ENCODE measurements at regions not wholly inside any gene's neighbourhood (a gene's known extent, or its start where the extent isn't known, plus 50 kb on each side); places are given as distances from the start of the nearest gene placed in this dataset.

DNA sequence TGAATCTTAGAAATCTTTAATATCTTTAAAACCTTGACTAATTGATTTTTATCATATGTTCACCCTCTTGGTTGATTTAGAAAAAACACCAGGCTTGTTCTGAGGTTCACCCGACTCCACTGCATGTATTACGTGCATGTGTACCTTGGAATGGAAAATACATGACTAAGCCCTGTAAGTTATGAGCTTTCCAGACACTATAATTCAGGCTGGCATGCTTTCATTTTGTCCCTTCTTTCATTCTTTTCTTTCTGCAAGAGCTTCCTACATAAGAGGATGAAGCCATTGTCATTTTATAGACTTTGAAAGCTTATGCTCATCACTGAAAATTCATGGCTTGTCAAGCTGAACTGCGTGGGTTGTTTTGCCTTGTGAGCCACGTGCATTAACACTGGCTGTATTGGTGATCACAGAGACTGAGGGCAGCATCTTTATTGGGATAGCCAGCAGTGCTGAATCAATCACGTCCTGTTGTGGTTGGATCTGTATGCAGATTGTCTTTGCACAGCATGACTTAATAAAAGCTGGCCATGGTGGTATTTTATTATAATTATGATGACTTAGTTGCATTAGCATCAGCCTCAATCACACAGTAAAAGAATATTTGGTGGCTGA is 141.9 kb downstream of the SLIT2 start:
- H3K4me1 Mint-ChIP-seq, result peaks cover 2% of the 10 kb centered on the region
- H3K27me3 Mint-ChIP-seq, result peaks cover 10% of the 10 kb centered on the region
- no peak for ATAC-seq
- H3K36me3 Mint-ChIP-seq (ENCODE audit: low read depth), result no peaks in the 10 kb centered on the region
- no peak for DNase-seq
- H3K4me3 Mint-ChIP-seq, result no peak overlapping the region
- no peaks in the 10 kb centered on the region for H3K9me3 ChIP-seq (ENCODE audit: control insufficient read depth, low read length, poor library complexity, severe bottlenecking)
- H3K27ac Mint-ChIP-seq, result no peak overlapping the region

DNA sequence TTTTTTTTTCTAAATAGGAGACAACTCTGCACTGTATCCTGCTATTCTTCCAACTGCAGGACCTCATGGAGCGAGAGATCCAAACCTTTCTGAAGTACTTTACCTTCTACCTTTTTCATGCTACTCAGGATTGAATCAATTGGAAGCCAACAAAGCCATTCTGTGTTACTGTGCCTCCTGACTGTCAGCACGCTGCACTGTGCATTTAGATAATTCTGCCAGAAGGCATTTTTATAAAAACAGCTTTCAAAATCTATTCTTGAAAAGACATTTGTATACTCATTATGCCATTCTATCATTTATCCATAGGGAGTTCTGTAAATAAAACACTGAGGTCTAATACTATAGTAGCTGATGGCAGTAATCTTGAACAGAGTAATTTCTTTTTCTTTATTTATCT is 142.8 kb downstream of the SLIT2 start:
- no peak for ATAC-seq
- peaks cover 2% of the 10 kb centered on the region for H3K4me1 Mint-ChIP-seq

DNA sequence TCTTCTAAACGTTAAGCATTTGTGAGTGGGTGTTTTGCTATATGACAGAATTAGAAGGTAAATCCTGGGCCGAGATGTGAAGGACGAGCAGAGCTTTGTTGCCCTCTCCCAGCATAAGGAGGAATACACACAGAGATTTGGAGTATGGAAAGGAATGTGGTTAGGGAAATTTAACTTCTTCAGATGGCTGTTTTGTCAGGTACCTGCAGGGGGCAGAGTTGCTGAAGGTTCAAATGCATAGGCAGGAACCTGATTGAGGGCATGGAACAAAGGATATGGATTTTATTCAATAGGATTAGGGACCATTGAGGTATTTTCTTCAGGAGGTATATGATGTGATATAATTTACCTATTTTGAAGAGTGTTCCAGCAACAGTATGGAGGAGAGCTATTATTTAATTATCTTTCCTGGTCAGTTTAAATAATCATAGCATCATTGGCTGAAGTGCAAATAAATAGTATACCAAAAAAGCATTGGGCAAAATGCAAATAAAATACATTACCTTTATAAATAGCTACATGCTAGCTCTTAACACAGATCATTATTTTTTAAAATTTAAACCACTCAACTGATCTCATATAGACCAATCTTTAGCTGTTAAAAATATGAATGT is 143.6 kb downstream of the SLIT2 start:
- Mint-ChIP-seq H3K27ac (no peak overlapping the region), H3K4me1 (peaks cover 2% of the 10 kb centered on the region), H3K36me3 (ENCODE audit: low read depth) (no peaks in the 10 kb centered on the region), H3K4me3 (no peak overlapping the region), H3K27me3 (peaks cover 21% of the 10 kb centered on the region)
- peak in 1 of 3 donors; percentile 5 for DNase-seq
- no peaks in the 10 kb centered on the region for H3K9me3 ChIP-seq (ENCODE audit: control insufficient read depth, low read length, poor library complexity, severe bottlenecking)
- ATAC-seq, result no peak

More for the DNA sequence above, 142.8 kb downstream of the SLIT2 start:
- Mint-ChIP-seq H3K27ac (no peak overlapping the region), H3K36me3 (ENCODE audit: low read depth) (no peaks in the 10 kb centered on the region), H3K4me3 (no peak overlapping the region), H3K27me3 (peaks cover 13% of the 10 kb centered on the region)
- no peaks in the 10 kb centered on the region for H3K9me3 ChIP-seq (ENCODE audit: control insufficient read depth, low read length, poor library complexity, severe bottlenecking)
- DNase-seq, result no peak

DNA sequence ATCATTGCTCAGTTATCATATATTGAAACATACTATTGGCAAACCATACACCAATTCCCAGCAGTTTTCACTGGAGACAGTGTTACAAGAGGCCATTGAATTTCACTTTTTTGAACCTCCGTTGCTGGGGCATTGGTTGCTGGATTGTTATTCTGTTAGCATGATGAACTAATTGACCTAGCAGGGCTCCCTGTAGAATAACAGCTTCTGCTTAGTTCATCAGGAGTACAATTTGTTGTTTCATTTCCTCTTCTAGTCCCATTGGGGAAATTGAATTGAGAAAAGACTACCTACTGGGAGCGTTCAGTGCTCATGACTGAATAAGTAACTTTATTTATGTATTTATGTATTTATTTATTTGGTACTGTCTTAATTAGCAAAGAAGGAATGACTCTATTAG is 151.6 kb downstream of the SLIT2 start:
- no peak overlapping the region for H3K4me3 Mint-ChIP-seq
- H3K36me3 Mint-ChIP-seq (ENCODE audit: low read depth), result no peaks in the 10 kb centered on the region
- no peak for DNase-seq
- no peaks in the 10 kb centered on the region for H3K9me3 ChIP-seq (ENCODE audit: control insufficient read depth, low read length, poor library complexity, severe bottlenecking)
- H3K27ac Mint-ChIP-seq, result no peak overlapping the region
- no peaks in the 10 kb centered on the region for H3K4me1 Mint-ChIP-seq
- no peak for ATAC-seq
- peaks cover 17% of the 10 kb centered on the region for H3K27me3 Mint-ChIP-seq

DNA sequence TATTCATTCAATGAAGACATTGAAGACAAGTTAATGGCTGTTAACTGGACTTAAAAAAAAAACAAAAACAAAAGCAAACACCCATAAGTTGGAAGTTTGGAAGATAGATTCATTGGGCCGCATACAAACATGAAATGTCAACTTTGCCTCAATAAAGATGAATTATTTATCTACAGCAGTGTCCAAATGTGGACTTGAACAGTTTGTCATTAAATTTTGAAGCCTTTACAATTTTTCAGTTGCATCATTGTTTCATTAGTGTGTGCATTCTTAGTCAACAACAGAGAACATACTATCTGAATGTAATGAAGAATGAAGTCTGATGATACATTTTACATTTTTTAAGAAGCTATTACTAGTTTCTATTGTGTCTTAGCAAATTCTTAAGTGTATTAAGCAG is 152.1 kb downstream of the SLIT2 start:
- no peak for ATAC-seq
- Mint-ChIP-seq H3K27me3 (peaks cover 17% of the 10 kb centered on the region), H3K4me3 (no peak overlapping the region), H3K27ac (no peak overlapping the region), H3K4me1 (no peaks in the 10 kb centered on the region), H3K36me3 (ENCODE audit: low read depth) (no peaks in the 10 kb centered on the region)
- no peaks in the 10 kb centered on the region for H3K9me3 ChIP-seq (ENCODE audit: control insufficient read depth, low read length, poor library complexity, severe bottlenecking)
- no peak for DNase-seq

DNA sequence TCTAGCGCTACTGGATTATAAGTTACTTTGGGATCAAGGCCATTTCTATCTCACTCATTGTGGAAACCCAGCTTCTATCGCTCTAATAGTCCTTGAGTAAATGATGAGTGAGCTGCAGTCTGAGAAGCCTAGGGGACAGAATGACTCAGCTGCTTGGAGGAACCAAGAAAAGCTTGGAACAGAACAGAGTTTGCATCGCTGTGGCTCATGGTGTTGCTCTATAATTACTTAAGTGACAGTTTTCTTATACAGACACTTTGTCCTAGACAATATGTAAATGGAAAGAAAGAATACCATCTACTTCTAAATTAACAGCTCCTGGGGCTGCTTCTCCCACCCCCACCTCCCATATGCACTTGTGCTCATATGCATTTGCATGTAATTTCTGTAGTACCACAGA is 156.9 kb downstream of the SLIT2 start:
- Mint-ChIP-seq H3K27ac (no peak overlapping the region), H3K36me3 (ENCODE audit: low read depth) (no peaks in the 10 kb centered on the region), H3K27me3 (peaks cover 8% of the 10 kb centered on the region), H3K4me3 (no peak overlapping the region), H3K4me1 (no peaks in the 10 kb centered on the region)
- ATAC-seq (no peak), DNase-seq (no peak)
- H3K9me3 ChIP-seq (ENCODE audit: control insufficient read depth, low read length, poor library complexity, severe bottlenecking), result no peaks in the 10 kb centered on the region

DNA sequence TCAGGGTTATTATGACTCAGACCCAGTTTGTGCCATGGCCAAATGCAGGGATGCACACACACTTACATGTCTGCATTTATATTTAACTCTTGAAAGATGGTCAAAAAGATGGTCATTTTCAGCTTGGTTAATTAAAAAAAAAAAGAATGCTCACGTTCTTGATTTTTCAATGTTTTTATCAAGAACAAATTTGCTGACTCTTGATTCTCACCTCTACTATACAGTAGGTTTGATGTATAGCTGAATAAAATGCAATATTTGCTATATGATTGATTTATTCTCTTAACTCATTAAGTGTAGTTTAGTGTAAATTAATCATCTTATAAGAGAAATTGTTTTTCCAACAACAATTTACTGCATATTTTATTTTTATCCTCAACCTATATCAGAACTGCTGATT is 160.4 kb downstream of the SLIT2 start:
- DNase-seq (no peak), ATAC-seq (no peak)
- Mint-ChIP-seq H3K4me3 (no peak overlapping the region), H3K27me3 (peaks cover 14% of the 10 kb centered on the region), H3K36me3 (ENCODE audit: low read depth) (no peaks in the 10 kb centered on the region), H3K4me1 (no peaks in the 10 kb centered on the region), H3K27ac (no peak overlapping the region)
- H3K9me3 ChIP-seq (ENCODE audit: control insufficient read depth, low read length, poor library complexity, severe bottlenecking), result no peaks in the 10 kb centered on the region

DNA sequence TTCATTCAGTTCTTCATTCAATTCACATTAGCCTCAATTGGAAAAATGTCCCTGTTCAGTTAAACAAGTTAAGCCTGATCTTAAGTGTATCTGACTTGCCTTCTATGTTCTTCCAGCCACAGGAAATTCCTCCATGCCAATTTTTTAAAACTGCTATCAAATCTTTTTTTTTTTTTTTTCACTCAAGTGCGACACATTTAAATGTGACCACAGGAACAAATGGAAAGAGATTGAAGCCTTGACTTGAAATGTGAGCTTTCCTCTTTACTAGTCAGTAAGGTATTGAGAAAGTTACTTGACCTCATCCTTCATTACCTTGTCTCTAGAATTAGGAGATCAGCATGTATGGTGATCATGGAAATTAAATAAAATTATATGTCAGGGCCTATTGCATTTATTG is 165.1 kb downstream of the SLIT2 start:
- ATAC-seq (no peak), DNase-seq (no peak)
- H3K36me3 Mint-ChIP-seq (ENCODE audit: low read depth), result no peaks in the 10 kb centered on the region
- no peak overlapping the region for H3K4me3 Mint-ChIP-seq
- peaks cover 12% of the 10 kb centered on the region for H3K27me3 Mint-ChIP-seq
- H3K9me3 ChIP-seq (ENCODE audit: control insufficient read depth, low read length, poor library complexity, severe bottlenecking), result no peaks in the 10 kb centered on the region
- H3K4me1 Mint-ChIP-seq, result peaks cover 5% of the 10 kb centered on the region
- peak overlapping the region; percentile 21 for H3K27ac Mint-ChIP-seq

DNA sequence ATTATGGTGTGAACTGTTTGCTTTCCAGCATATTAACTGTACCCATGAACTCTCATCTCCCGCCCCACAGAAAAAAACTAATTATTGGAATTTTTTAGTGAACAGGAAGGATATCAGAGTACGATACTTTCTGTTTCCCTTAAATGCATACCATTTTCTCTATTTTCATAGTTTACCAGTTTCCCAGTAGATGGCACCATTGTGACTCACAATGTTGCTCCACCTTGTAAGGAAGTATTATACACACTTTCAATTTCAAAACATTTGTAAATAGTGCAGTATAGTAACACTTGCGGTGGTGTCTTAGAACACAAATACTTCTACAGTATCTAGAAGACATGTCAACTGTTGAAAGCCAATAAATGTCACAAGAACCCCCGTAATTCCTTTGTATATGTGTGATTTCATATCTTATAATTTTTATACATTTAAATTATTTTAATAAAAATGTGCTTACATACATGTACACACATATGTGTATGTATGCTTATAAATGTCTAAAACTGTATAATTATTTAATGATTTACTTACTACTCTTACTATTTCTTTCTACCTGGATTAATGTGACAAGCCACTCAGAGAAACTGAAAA is 167.3 kb downstream of the SLIT2 start:
- Mint-ChIP-seq H3K4me1 (peaks cover 8% of the 10 kb centered on the region), H3K27me3 (peaks cover 17% of the 10 kb centered on the region), H3K27ac (peak overlapping the region; percentile 27), H3K36me3 (ENCODE audit: low read depth) (no peaks in the 10 kb centered on the region), H3K4me3 (peak overlapping the region; percentile 52)
- no peaks in the 10 kb centered on the region for H3K9me3 ChIP-seq (ENCODE audit: control insufficient read depth, low read length, poor library complexity, severe bottlenecking)
- no peak for DNase-seq
- ATAC-seq, result peak; percentile 86

DNA sequence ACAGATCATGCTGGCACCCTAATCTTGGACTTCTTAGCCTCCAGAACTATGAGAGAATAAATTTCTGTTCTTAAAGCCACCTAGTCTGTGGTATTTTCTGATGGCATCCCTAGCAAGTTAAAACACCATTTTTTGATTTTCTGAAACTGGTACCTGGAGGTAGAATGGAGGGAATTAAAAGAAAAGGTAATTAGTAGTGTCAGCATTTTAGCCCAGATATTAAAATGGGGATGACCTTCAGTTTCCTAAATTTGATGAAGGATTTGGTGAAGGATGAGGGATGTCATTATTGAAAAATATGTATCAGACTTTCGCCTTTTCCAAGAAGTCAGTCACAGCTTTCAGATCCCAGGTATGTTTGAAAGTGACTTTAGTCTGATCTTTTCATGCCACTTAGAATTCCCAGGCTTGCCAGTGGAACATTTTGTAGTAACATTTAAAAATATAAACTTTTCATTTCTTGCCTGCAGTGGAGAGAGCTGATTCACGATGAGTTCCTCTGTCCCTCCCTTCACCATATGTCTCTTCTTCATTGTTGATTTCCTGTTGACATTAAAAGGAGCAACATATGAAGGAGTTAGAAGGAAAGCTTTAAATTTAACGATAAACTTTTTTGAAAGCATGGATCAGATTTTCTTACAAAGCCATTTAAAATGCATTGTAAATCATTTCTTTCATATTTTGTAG is 169.4 kb downstream of the SLIT2 start:
- no peaks in the 10 kb centered on the region for H3K9me3 ChIP-seq (ENCODE audit: control insufficient read depth, low read length, poor library complexity, severe bottlenecking)
- ATAC-seq, result no peak
- H3K27ac Mint-ChIP-seq, result no peak overlapping the region
- H3K4me3 Mint-ChIP-seq, result no peak overlapping the region
- H3K4me1 Mint-ChIP-seq, result peaks cover 8% of the 10 kb centered on the region
- DNase-seq, result no peak
- peaks cover 15% of the 10 kb centered on the region for H3K27me3 Mint-ChIP-seq
- H3K36me3 Mint-ChIP-seq (ENCODE audit: low read depth), result no peaks in the 10 kb centered on the region

DNA sequence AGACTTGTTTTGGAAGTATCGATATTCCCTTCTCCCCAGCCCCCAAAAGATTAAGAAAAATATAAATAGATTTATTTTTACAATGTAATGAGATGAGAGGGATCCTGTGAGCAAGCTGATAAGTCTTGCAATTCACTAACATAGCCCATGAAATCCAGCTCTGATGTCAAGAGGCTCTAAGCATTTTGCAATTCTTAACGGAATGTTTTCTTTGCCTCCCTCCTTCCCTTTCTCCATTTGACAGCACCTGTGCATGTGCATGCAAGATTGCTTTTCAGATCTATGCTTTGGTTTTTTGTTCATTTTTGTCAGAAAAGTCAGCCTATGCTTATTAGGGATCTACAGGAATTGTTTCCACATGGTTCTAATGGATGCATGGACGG is 169.9 kb downstream of the SLIT2 start:
- no peak for ATAC-seq
- peaks cover 20% of the 10 kb centered on the region for H3K27me3 Mint-ChIP-seq

DNA sequence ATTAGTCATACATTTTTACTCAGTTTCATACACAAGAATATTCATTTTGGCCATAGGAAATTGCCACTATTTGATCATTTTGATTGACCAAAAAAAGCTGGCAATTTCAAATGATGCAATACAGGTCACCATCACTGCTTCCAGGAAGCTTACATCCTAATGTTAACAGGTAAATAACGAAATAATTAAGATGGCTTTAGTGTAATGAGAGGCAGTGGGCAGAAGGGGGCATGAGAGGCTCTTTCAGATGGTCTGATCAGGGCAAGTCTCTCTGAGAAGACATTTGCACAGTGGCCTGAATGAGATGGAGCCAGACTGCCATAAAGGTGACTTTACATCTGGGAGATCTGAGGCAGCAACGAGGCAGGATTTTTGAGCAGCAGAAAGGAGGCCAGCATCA is 170.7 kb downstream of the SLIT2 start:
- Mint-ChIP-seq H3K4me1 (peaks cover 8% of the 10 kb centered on the region), H3K27ac (no peak overlapping the region), H3K27me3 (peaks cover 21% of the 10 kb centered on the region), H3K4me3 (no peak overlapping the region), H3K36me3 (ENCODE audit: low read depth) (peaks cover 2% of the 10 kb centered on the region)
- peak; percentile 73 for ATAC-seq
- H3K9me3 ChIP-seq (ENCODE audit: control insufficient read depth, low read length, poor library complexity, severe bottlenecking), result no peaks in the 10 kb centered on the region
- DNase-seq, result peak in 1 of 3 donors; percentile 14

More for the DNA sequence above, 169.9 kb downstream of the SLIT2 start:
- Mint-ChIP-seq H3K4me3 (no peak overlapping the region), H3K4me1 (peaks cover 8% of the 10 kb centered on the region), H3K36me3 (ENCODE audit: low read depth) (peaks cover 2% of the 10 kb centered on the region), H3K27ac (no peak overlapping the region)
- no peaks in the 10 kb centered on the region for H3K9me3 ChIP-seq (ENCODE audit: control insufficient read depth, low read length, poor library complexity, severe bottlenecking)
- no peak for DNase-seq

DNA sequence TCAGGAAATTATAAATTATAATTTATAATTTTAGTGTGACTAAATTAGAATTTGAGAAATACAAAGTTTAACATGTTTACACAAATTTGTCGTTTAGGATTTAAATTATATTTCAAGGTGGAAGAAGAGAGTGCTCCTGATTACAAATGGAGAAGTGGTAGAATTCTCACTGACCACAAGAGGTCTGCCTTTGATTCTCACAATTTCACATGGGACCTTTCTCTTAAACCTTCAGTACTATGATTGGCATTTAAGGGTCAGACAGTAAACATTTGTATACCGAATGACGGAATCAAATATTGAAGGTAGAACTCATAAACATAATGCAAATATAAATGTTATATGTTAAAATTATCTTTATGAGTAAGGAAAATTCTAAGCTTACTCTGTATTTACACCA is 171.7 kb downstream of the SLIT2 start:
- H3K9me3 ChIP-seq (ENCODE audit: control insufficient read depth, low read length, poor library complexity, severe bottlenecking), result no peaks in the 10 kb centered on the region
- ATAC-seq, result no peak
- H3K4me1 Mint-ChIP-seq, result peaks cover 8% of the 10 kb centered on the region
- H3K4me3 Mint-ChIP-seq, result no peak overlapping the region
- peaks cover 19% of the 10 kb centered on the region for H3K27me3 Mint-ChIP-seq
- H3K27ac Mint-ChIP-seq, result no peak overlapping the region
- no peak for DNase-seq
- H3K36me3 Mint-ChIP-seq (ENCODE audit: low read depth), result peaks cover 2% of the 10 kb centered on the region
